Suprapubic skin (tissue), 4 donors: ENCODE measurements at regions not wholly inside any gene's neighbourhood (a gene's known extent, or its start where the extent isn't known, plus 50 kb on each side); places are given as distances from the start of the nearest gene placed in this dataset.

ENCODE experiments used
- DNase-seq, 2 donors: peaks; one replicate each; pipeline ENCODE4 v3.0.0-alpha.2; 2019; ENCODE audit warnings: low spot score in 2 of 2
- H3K27ac ChIP-seq: fragments of 200-600 bp; sonication (generic); one replicate; pipeline ENCODE4 v1.5.1; 2019
- H3K27me3 ChIP-seq: fragments of 200-600 bp; sonication (generic); one replicate; pipeline ENCODE4 v1.5.1; 2019
- H3K36me3 ChIP-seq: fragments of 200-600 bp; sonication (generic); one replicate; pipeline ENCODE4 v1.5.1; 2019
- H3K4me1 ChIP-seq: fragments of 200-600 bp; sonication (generic); one replicate; pipeline ENCODE4 v1.5.1; 2019
- H3K4me3 ChIP-seq: fragments of 200-600 bp; sonication (generic); one replicate; pipeline ENCODE4 v1.5.1; 2019; ENCODE audit warnings: mild to moderate bottlenecking
- H3K9me3 ChIP-seq: fragments of 200-600 bp; sonication (generic); one replicate; pipeline ENCODE4 v1.5.1; 2019
- EP300 ChIP-seq: sonication (generic); formaldehyde crosslinking; IDR thresholded peaks from one replicate; pipeline ENCODE4 v1.6.1; 2017; ENCODE audit warnings: antibody characterized with exemption
- POLR2A ChIP-seq, 2 donors: fragments of 450-650 bp; IDR thresholded peaks; one replicate each; pipeline ENCODE4 v1.6.1; 2017; ENCODE audit warnings: antibody characterized with exemption in 2 of 2, mild to moderate bottlenecking in 2 of 2, moderate library complexity in 2 of 2
- POLR2AphosphoS5 ChIP-seq, 3 donors: sonication (generic); formaldehyde crosslinking; IDR thresholded peaks; one replicate each; pipeline ENCODE4 v1.6.1; 2017; ENCODE audit warnings: antibody characterized with exemption in 3 of 3
- WGBS: methylation state at CpG from one replicate; pipeline ENCODE4 v1.1.5; 2018; 5-methylcytosine and 5-hydroxymethylcytosine counted together
- TF ChIP-seq, protein P1 (sequence below), 2 donors: fragments of 200-600 bp in 1 of 2; fragments of 450-650 bp in 1 of 2; sonication (generic) in 1 of 2; IDR thresholded peaks; one replicate each; pipeline ENCODE4 v1.5.1; 2016 to 2019; ENCODE audit warnings: antibody characterized with exemption in 2 of 2, mild to moderate bottlenecking in 1 of 2, moderate library complexity in 1 of 2

- DNase-seq = no peak
- H3K4me1 ChIP-seq = no peaks in the 10 kb centered on the region
- TF ChIP-seq, protein P1, sequence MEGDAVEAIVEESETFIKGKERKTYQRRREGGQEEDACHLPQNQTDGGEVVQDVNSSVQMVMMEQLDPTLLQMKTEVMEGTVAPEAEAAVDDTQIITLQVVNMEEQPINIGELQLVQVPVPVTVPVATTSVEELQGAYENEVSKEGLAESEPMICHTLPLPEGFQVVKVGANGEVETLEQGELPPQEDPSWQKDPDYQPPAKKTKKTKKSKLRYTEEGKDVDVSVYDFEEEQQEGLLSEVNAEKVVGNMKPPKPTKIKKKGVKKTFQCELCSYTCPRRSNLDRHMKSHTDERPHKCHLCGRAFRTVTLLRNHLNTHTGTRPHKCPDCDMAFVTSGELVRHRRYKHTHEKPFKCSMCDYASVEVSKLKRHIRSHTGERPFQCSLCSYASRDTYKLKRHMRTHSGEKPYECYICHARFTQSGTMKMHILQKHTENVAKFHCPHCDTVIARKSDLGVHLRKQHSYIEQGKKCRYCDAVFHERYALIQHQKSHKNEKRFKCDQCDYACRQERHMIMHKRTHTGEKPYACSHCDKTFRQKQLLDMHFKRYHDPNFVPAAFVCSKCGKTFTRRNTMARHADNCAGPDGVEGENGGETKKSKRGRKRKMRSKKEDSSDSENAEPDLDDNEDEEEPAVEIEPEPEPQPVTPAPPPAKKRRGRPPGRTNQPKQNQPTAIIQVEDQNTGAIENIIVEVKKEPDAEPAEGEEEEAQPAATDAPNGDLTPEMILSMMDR (IDR thresholded peaks at IDR 0.05) = no peak
- no peak for TF ChIP-seq EP300
- TF ChIP-seq POLR2A (IDR thresholded peaks at IDR 0.05) = no peak
- no peak for TF ChIP-seq POLR2AphosphoS5 (IDR thresholded peaks at IDR 0.05)
- no peak overlapping the region for H3K4me3 ChIP-seq
- no peaks in the 10 kb centered on the region for H3K9me3 ChIP-seq
- H3K36me3 ChIP-seq = no peaks in the 10 kb centered on the region
- H3K27me3 ChIP-seq = no peaks in the 10 kb centered on the region
- no peak overlapping the region for H3K27ac ChIP-seq
- 91% methylated on average over 3 of the region's 3 CpGs for WGBS
These were observed 614.3 kb upstream of the MIS18BP1 start for GRCh38 chr14:45867046-45867894.

- no peak for DNase-seq
These were observed 585.6 kb upstream of the MIS18BP1 start for GRCh38 chr14:45838597-45838996.

DNA sequence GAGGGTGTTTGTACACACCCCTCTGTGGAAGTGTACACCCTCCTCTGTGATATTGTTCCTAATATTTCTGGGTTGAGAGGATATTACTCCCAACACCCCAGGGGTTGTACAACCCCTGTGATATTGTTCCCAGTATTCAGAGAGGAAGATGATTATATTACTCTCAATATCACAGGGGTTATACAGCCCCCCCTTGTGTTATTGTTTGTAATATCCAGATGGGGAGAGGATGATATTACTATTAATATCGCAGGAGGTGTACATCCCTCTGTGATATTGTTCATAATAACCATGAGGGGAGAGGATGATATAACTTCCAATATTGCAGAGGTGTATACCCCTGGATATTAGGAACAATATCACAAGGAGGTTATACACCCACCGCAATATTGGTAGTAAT lies 566.1 kb upstream of the MIS18BP1 start:
- no peaks in the 10 kb centered on the region for H3K9me3 ChIP-seq
- no peak overlapping the region for H3K27ac ChIP-seq
- H3K27me3 ChIP-seq = no peaks in the 10 kb centered on the region
- H3K36me3 ChIP-seq = no peaks in the 10 kb centered on the region
- H3K4me3 ChIP-seq = no peak overlapping the region
- no peaks in the 10 kb centered on the region for H3K4me1 ChIP-seq
- no peak for TF ChIP-seq POLR2A (IDR thresholded peaks at IDR 0.05)
- no peak for TF ChIP-seq POLR2AphosphoS5 (IDR thresholded peaks at IDR 0.05)
- TF ChIP-seq EP300 = no peak
- TF ChIP-seq, protein P1 (IDR thresholded peaks at IDR 0.05) = no peak
- 93% methylated on average over 2 of the region's 2 CpGs for WGBS
- no peak for DNase-seq

More at GRCh38 chr14:45838597-45838996, 585.6 kb upstream of the MIS18BP1 start:
- no peaks in the 10 kb centered on the region for H3K4me1 ChIP-seq
- WGBS = 26% methylated on average over 2 of the region's 2 CpGs
- no peak overlapping the region for H3K4me3 ChIP-seq
- no peak overlapping the region for H3K27ac ChIP-seq
- no peak for TF ChIP-seq POLR2AphosphoS5 (IDR thresholded peaks at IDR 0.05)
- no peaks in the 10 kb centered on the region for H3K27me3 ChIP-seq
- H3K36me3 ChIP-seq = no peaks in the 10 kb centered on the region
- H3K9me3 ChIP-seq = no peaks in the 10 kb centered on the region

DNA sequence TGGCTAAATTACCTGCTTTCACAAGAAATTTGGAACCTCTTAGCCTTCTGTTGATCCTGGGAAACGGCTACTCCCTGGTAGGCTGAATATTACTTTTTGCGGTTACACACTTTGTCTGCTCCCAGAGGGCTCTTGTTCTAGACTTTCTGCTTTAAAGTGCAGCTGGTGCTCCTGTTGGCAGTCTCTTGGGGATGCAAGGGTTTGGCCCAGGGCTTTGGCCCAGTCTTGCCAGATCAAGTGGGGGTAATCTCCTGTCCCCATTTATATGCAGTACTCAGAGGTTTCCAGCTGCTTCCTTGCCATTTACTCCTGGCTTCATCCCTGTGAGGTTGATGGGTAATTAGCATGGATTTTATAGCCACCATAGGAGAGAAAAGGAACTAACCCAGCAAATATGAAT lies 558.2 kb upstream of the MIS18BP1 start:
- WGBS = 38% methylated on average over 2 of the region's 2 CpGs
- Histone ChIP-seq H3K4me1 (no peaks in the 10 kb centered on the region), H3K27ac (no peak overlapping the region), H3K9me3 (no peaks in the 10 kb centered on the region), H3K4me3 (no peak overlapping the region), H3K27me3 (no peaks in the 10 kb centered on the region), H3K36me3 (no peaks in the 10 kb centered on the region)
- no peak for DNase-seq
- TF ChIP-seq, protein P1 (IDR thresholded peaks at IDR 0.05) = no peak
- no peak for TF ChIP-seq POLR2A (IDR thresholded peaks at IDR 0.05)
- no peak for TF ChIP-seq EP300
- TF ChIP-seq POLR2AphosphoS5 (IDR thresholded peaks at IDR 0.05) = no peak

DNA sequence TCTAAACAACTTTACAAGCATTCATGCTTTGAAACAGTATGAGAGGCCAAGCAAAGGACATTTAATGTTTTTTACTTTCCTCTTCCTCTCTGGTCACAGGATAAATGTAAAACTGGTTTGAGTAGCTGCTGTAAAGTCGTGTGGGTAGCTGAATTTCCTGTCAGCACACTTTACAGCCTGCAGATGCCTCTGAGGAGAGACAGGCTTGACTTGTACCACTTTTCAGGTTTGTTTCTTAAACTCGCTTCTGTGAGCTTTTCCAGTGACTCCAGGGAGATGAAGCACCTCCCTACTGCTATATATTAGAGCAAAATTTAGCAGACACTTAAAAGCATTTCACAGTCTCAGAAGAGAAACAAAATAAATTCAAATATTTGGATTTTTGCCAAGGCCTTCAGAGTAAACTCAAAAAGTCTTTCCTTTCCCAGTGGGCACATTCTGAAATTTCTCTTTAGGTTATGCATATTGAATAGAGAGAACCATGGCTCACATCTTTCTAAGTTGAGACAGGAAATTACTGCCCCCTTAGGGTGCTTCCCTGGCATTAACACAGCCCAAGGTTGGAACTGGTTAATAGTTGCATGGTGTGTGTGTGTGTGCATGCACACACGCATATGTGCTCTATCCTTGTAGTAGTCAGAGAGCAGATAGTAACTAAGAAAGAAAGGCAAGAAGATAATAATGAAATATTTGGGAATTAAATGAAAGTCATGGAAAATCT lies 557.3 kb upstream of the MIS18BP1 start:
- Histone ChIP-seq H3K27me3 (no peaks in the 10 kb centered on the region), H3K36me3 (no peaks in the 10 kb centered on the region), H3K9me3 (no peaks in the 10 kb centered on the region), H3K4me1 (no peaks in the 10 kb centered on the region), H3K27ac (no peak overlapping the region), H3K4me3 (no peak overlapping the region)
- 28% methylated on average over 3 of the region's 3 CpGs for WGBS
- no peak for DNase-seq
- TF ChIP-seq EP300 = no peak
- TF ChIP-seq POLR2A (IDR thresholded peaks at IDR 0.05) = no peak
- TF ChIP-seq POLR2AphosphoS5 (IDR thresholded peaks at IDR 0.05) = no peak
- TF ChIP-seq, protein P1 (IDR thresholded peaks at IDR 0.05) = no peak
